Cardiac fibroblast (primary cell): ENCODE measurements at regions not wholly inside any gene's neighbourhood (a gene's known extent, or its start where the extent isn't known, plus 50 kb on each side); places are given as distances from the start of the nearest gene placed in this dataset.

ENCODE experiments used
- DNase-seq, 2 donors: peaks; one replicate each; pipeline versions ENCODE4 v3.0.0 to v3.0.0-alpha.2; 2010; ENCODE audit warnings: low read depth in 2 of 2
- H3K4me3 ChIP-seq, 2 donors: replicated peaks in 1 of 2; 1 replicate in 1 of 2; 2 replicates in 1 of 2; pipeline ENCODE4 v1.5.1; 2011; ENCODE audit warnings: low read depth in 2 of 2, low read length in 2 of 2, mild to moderate bottlenecking in 2 of 2, moderate library complexity in 1 of 2
- TF ChIP-seq, protein P1 (sequence below): IDR thresholded peaks from one replicate; pipeline ENCODE4 v1.5.1; 2011; ENCODE audit warnings: low read depth, mild to moderate bottlenecking, low read length, inconsistent platforms

DNA sequence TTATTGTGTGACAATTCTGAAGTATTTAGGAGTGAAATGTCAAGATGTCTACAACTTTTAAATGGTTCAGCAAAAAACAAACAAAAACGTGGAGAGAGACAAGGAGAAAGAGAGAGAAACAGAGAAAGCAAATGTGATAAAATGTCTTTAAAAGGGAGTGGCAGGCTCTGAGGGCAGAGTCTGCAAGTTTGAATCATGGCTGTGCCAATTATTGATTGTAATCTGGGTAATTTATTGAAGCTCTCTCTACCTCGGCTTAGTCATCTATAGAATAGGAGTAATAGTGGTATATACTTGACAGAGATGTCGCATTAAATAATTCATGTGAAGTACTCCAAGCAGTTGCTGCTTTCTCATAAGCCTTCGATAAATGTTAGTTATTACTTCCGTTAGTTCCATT is 61.3 kb upstream of the ARID1B start:
- DNase-seq, result no peak
- TF ChIP-seq, protein P1, sequence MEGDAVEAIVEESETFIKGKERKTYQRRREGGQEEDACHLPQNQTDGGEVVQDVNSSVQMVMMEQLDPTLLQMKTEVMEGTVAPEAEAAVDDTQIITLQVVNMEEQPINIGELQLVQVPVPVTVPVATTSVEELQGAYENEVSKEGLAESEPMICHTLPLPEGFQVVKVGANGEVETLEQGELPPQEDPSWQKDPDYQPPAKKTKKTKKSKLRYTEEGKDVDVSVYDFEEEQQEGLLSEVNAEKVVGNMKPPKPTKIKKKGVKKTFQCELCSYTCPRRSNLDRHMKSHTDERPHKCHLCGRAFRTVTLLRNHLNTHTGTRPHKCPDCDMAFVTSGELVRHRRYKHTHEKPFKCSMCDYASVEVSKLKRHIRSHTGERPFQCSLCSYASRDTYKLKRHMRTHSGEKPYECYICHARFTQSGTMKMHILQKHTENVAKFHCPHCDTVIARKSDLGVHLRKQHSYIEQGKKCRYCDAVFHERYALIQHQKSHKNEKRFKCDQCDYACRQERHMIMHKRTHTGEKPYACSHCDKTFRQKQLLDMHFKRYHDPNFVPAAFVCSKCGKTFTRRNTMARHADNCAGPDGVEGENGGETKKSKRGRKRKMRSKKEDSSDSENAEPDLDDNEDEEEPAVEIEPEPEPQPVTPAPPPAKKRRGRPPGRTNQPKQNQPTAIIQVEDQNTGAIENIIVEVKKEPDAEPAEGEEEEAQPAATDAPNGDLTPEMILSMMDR, result no peak
- H3K4me3 ChIP-seq, result no peak overlapping the region

DNA sequence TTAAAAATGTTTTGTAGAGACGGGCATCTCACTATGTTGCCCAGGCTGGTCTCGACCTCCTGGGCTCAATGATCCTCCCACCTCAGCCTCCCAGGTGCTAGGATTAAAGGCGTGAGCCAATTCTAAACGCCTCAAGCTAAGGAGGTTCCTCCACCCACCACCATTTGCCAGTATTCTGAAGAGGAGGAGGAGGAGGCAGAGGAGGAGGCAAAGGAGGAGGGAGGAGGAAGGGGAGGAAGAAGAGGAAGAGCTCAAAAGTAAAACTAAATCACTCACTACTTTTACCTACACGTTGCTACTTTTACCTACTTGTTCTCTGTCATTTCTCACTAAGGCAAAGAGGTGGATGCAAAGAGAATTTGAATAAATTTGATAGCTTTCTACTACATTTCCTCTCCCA is 63.6 kb upstream of the ARID1B start:
- no peak overlapping the region for H3K4me3 ChIP-seq
- TF ChIP-seq, protein P1, result no peak
- no peak for DNase-seq

DNA sequence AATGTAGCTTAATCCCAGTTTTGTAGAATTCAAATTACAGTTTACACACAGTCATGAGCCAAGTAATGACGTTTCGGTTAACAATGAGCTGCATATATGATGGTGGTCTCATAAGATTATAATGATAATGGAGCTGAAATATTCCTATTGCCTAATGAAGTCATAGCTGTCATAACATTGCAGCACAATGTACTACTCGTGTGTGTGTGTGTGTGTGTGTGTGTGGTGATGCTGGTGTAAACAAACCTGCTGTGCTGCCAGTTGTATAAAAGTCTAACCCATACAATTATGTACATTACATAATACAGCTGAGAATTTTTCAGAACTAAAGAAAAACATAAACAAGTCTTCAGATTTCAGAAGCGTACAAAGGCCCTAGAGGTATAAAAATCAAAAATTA is 66.7 kb upstream of the ARID1B start:
- TF ChIP-seq, protein P1, result no peak
- no peak overlapping the region for H3K4me3 ChIP-seq
- peak; percentile 12 to 17 for DNase-seq

DNA sequence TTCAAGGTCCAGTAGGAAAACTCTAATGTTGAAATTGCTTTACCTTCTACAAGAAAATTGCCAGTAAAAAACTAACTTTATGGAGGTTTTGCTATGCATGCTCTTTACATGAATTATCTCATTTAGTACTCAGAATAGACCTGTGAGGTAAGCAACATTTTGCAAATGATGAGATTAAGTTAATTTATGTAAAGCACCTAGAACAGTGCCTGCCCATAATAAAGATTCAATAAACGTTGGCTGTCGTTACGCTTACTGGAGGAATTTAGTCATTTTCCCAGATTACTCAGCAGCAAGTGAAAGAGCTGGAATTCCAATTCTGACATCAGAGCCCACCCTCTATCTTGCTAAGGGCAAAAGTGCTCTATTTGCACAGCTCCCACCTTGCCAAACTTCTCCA is 69.4 kb upstream of the ARID1B start:
- TF ChIP-seq, protein P1, result no peak
- H3K4me3 ChIP-seq, result no peak overlapping the region
- peak in 1 of 2 donors; percentile 6 for DNase-seq

DNA sequence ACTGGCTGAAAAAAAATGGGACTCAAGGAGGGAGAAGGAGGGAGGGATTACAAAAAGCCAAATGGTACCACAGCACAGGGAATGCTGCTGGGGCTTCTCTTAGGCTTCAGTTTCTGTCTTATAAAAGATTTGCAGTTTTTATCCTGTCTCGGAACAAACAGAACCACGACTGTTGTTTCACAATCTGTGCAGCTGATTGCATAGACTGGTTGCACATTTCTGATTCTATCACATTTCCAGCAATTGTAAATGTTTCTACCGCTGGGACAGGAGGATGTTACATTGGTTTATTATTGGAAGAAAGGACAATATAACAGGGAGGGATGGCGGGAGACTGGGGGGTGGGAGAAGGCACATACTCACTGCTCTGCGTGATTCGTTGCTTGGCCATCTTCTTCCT is 73.5 kb upstream of the ARID1B start:
- TF ChIP-seq, protein P1, result no peak
- peak; percentile 34 to 41 for DNase-seq
- H3K4me3 ChIP-seq, result no peak overlapping the region

DNA sequence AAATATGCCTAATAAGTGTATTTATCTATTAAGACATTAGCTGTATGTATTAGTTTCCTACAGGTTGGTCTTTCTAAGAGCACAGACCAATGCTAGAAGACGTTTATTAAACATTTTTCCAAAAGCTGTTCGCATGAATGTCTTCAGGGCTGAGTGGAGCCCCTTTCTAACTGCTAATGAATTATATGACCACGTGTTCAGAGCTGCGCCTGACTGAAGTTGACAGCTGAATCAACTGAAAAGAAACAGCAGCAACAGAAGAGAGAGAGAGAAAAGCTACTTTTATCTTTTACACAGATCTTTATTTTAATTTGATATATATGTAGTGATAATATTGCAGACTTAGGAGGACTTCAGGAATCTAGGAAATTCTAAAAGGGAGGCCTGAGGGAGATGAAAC is 75.2 kb upstream of the ARID1B start:
- no peak overlapping the region for H3K4me3 ChIP-seq
- TF ChIP-seq, protein P1, result no peak
- no peak for DNase-seq

DNA sequence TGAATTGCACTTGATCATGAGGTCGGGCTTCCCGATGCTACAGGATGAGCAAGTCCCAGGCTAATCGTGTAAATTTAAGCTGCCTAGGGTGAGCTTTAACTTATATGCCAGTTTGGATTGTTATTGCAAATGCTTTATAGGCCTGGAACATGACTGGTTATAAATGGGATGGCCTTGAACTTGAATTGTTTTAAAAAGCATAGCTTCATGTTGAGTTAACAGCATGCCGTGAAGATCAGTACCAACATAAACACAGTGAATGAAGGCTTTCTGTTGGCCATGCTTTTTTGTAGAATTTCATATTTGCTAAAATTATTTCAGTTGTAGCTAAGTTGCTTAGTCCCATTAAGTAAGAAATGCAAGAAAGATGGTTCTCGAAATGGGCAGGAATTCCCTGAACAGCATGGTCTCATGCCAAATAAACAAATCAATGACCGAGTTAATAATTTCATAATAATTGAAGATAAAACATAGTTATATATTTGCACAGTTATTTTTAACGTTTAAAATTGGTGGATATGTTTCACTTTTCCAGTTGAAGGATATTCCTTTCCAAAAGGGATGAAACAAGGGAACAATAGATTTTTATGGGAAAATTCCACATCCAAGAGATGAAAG is 76.6 kb upstream of the ARID1B start:
- no peak overlapping the region for H3K4me3 ChIP-seq
- TF ChIP-seq, protein P1, result no peak
- no peak for DNase-seq
